ENCODE measurements at regions not wholly inside any gene's neighbourhood (a gene's known extent, or its start where the extent isn't known, plus 50 kb on each side); places are given as distances from the start of the nearest gene placed in this dataset.

DNA sequence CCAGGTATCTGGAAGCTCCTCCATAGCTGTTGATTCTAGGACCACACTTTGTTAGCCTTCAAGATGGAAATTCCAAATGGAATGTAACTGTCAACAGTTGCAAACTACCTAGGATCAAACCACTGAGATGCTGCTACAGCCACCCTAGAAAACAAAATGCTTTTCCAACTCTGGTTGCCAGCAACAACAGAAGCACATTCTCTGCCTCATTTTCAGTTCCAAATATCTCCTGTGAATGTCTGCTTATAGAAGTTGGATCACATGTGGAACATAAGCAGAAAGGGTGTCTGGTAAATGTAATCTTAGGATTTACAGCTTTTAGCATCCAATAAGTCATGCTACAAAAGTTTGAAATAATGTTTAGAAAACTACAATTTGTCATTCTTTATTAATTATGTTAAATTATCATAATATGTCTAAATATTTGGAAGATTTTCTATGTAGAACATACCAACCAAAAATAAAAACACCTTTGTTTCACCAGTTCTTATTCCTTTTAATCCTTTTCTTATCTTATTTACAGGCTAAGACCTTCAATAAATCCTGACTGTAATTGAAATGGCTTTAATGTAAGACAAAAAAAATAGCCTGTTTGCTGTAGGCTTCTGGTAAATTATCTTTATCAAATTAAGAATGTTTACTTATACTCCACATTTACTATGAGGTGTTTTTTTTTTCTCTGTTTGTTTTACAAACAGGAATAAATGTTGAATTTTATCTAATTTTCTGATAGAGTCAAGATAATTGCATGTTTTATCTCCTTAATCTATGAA is 687.1 kb downstream of the IGSF11 start:
- Histone ChIP-seq H3K9me3 (no peaks in the 10 kb centered on the region), H3K4me1 (no peaks in the 10 kb centered on the region), H3K27ac (no peak overlapping the region), H3K9ac (ENCODE audit: low read depth in 2 of 2, low read length in 2 of 2) (no peak overlapping the region), H3K4me3 (no peak overlapping the region), H3K36me3 (no peaks in the 10 kb centered on the region), H3K27me3 (no peaks in the 10 kb centered on the region)
- no peak for TF ChIP-seq CTCF (IDR thresholded peaks at IDR 0.05)
- no peak for DNase-seq
- intact Hi-C loops (cut with DNase I), result no loop called here

GRCh38 chr3:118348169-118348557 is 686.5 kb downstream of the IGSF11 start:
- Histone ChIP-seq H3K4me1 (no peaks in the 10 kb centered on the region), H3K27ac (no peak overlapping the region), H3K36me3 (no peaks in the 10 kb centered on the region), H3K27me3 (no peaks in the 10 kb centered on the region), H3K9me3 (no peaks in the 10 kb centered on the region), H3K4me3 (no peak overlapping the region), H3K9ac (ENCODE audit: low read depth in 2 of 2, low read length in 2 of 2) (no peak overlapping the region)
- no peak for TF ChIP-seq CTCF (IDR thresholded peaks at IDR 0.05)
- DNase-seq, result no peak
- intact Hi-C loops (cut with DNase I), result no loop called here

DNA sequence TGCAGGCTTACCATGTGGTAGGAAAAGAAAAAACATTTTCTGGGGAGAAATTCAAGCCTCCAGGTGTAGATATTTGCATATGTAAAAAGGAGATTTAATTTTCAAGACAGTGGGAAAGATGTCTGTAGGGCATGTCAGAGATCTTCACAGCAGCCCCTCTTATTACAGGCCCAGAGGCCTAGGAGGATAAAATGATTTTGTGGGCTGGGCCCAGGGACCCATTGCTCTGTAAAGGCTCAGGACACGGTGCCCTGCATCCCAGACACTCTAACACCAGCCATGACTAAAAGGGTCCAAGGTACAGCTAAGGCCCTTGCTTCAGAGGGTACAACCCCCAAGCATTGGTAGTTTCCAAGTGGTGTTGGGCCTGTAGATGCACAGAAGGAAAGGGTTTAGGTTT is 680.1 kb downstream of the IGSF11 start:
- Histone ChIP-seq H3K27me3 (no peaks in the 10 kb centered on the region), H3K4me3 (no peak overlapping the region), H3K4me1 (no peaks in the 10 kb centered on the region), H3K27ac (no peak overlapping the region), H3K9me3 (no peaks in the 10 kb centered on the region), H3K36me3 (no peaks in the 10 kb centered on the region), H3K9ac (ENCODE audit: low read depth in 2 of 2, low read length in 2 of 2) (no peak overlapping the region)
- no peak for DNase-seq
- intact Hi-C loops (cut with DNase I), result no loop called here
- no peak for TF ChIP-seq CTCF (IDR thresholded peaks at IDR 0.05)

- Histone ChIP-seq H3K27ac (no peak overlapping the region), H3K9me3 (no peaks in the 10 kb centered on the region), H3K27me3 (no peaks in the 10 kb centered on the region), H3K9ac (ENCODE audit: low read depth in 2 of 2, low read length in 2 of 2) (no peak overlapping the region), H3K36me3 (no peaks in the 10 kb centered on the region), H3K4me3 (no peak overlapping the region), H3K4me1 (no peaks in the 10 kb centered on the region)
- no peak for DNase-seq
- TF ChIP-seq CTCF (IDR thresholded peaks at IDR 0.05), result no peak
- intact Hi-C loops (cut with DNase I), result no loop called here
Observed at GRCh38 chr3:118369892-118370491, 664.7 kb downstream of the IGSF11 start.

GRCh38 chr3:118380576-118380975 is 654.1 kb downstream of the IGSF11 start:
- Histone ChIP-seq H3K4me3 (no peak overlapping the region), H3K36me3 (no peaks in the 10 kb centered on the region), H3K9ac (ENCODE audit: low read depth in 2 of 2, low read length in 2 of 2) (no peak overlapping the region), H3K27ac (no peak overlapping the region), H3K27me3 (no peaks in the 10 kb centered on the region), H3K4me1 (no peaks in the 10 kb centered on the region), H3K9me3 (no peaks in the 10 kb centered on the region)
- intact Hi-C loops (cut with DNase I), result no loop called here
- TF ChIP-seq CTCF (IDR thresholded peaks at IDR 0.05), result no peak
- DNase-seq, result no peak

All from colonic mucosa (tissue), 4 donors.